HEK293 (cell line): ENCODE measurements at regions not wholly inside any gene's neighbourhood (a gene's known extent, or its start where the extent isn't known, plus 50 kb on each side); places are given as distances from the start of the nearest gene placed in this dataset.

ENCODE experiments used
- CTCF ChIA-PET: fragments of 350-600 bp; formaldehyde crosslinking; extraction: SDS; loops from one replicate; lab custom pipeline; 2021; ENCODE audit warnings: antibody characterized with exemption; lab: Yijun Ruan, JAX
- POLR2A ChIA-PET: fragments of 300-600 bp; formaldehyde crosslinking; extraction: SDS; loops from one replicate; lab custom pipeline; 2020; ENCODE audit warnings: antibody characterized with exemption, inconsistent platforms; lab: Yijun Ruan, JAX
- H3K27ac ChIP-seq: fragments of 200-500 bp; sonication (Bioruptor generic); 2 replicates; pipeline ENCODE4 v1.5.1; 2014; ENCODE audit warnings: low read depth, low read length, control low read depth, inconsistent platforms; ENCODE audit errors: extremely low read depth
- H3K36me3 ChIP-seq, 2 experiments: fragments of 200-500 bp in 1 of 2; sonication (Bioruptor generic) in 1 of 2; 1 replicate in 1 of 2; 2 replicates in 1 of 2; pipeline ENCODE4 v1.5.1; 2014 to 2017; ENCODE audit warnings: inconsistent platforms in 2 of 2, low read length in 2 of 2; ENCODE audit not compliant: control insufficient read depth in 2 of 2, insufficient read depth in 1 of 2
- H3K4me1 ChIP-seq: fragments of 200-500 bp; sonication (Bioruptor generic); 2 replicates; pipeline ENCODE4 v1.5.1; 2014; ENCODE audit warnings: mild to moderate bottlenecking, low read length, inconsistent platforms; ENCODE audit not compliant: control insufficient read depth, insufficient read depth
- H3K4me3 ChIP-seq: 2 replicates; pipeline ENCODE4 v1.5.1; 2011; ENCODE audit warnings: low read depth, mild to moderate bottlenecking, control low read depth, low read length, moderate library complexity
- H3K9me3 ChIP-seq: fragments of 200-500 bp; sonication (Bioruptor generic); 2 replicates; pipeline ENCODE4 v1.5.1; 2014; ENCODE audit warnings: low read depth, low read length, inconsistent platforms; ENCODE audit not compliant: control insufficient read depth, insufficient read depth
- HIC1 ChIP-seq: fragments of 450-650 bp; formaldehyde crosslinking; IDR thresholded peaks from 2 replicates; pipeline ENCODE4 v1.5.1; 2016; ENCODE audit warnings: missing biosample characterization, missing genetic modification characterization
- INSM2 ChIP-seq: fragments of 450-650 bp; formaldehyde crosslinking; IDR thresholded peaks from 2 replicates; pipeline ENCODE4 v1.5.1; 2016; ENCODE audit warnings: missing biosample characterization, missing genetic modification characterization
- KLF1 ChIP-seq: fragments of 450-650 bp; formaldehyde crosslinking; IDR thresholded peaks from 2 replicates; pipeline ENCODE4 v1.5.1; 2016; ENCODE audit warnings: missing biosample characterization, missing genetic modification characterization
- KLF7 ChIP-seq: fragments of 450-650 bp; formaldehyde crosslinking; IDR thresholded peaks from 2 replicates; pipeline ENCODE4 v1.5.1; 2016; ENCODE audit warnings: missing biosample characterization, missing genetic modification characterization, borderline replicate concordance
- SALL2 ChIP-seq: fragments of 450-650 bp; formaldehyde crosslinking; IDR thresholded peaks from 2 replicates; pipeline ENCODE4 v1.5.0; 2017; ENCODE audit warnings: missing biosample characterization, mild to moderate bottlenecking, missing genetic modification characterization, borderline replicate concordance
- ZBTB26 ChIP-seq: fragments of 450-650 bp; formaldehyde crosslinking; optimal IDR thresholded peaks from 2 replicates; pipeline ENCODE3; 2016; ENCODE audit warnings: missing biosample characterization, mild to moderate bottlenecking, missing genetic modification characterization
- ZNF169 ChIP-seq: fragments of 450-650 bp; formaldehyde crosslinking; IDR thresholded peaks from 2 replicates; pipeline ENCODE4 v1.5.1; 2016; ENCODE audit warnings: missing biosample characterization, missing genetic modification characterization
- ZNF292 ChIP-seq: fragments of 450-650 bp; formaldehyde crosslinking; IDR thresholded peaks from 2 replicates; pipeline ENCODE4 v1.5.1; 2016; ENCODE audit warnings: low read depth, missing biosample characterization, missing genetic modification characterization, borderline replicate concordance
- ZNF324 ChIP-seq: fragments of 450-650 bp; formaldehyde crosslinking; IDR thresholded peaks from 2 replicates; pipeline ENCODE4 v1.5.1; 2016; ENCODE audit warnings: missing biosample characterization, missing genetic modification characterization
- ZNF341 ChIP-seq: fragments of 450-650 bp; formaldehyde crosslinking; IDR thresholded peaks from 2 replicates; pipeline ENCODE4; 2016; ENCODE audit warnings: low read depth, missing biosample characterization, missing genetic modification characterization
- ZNF394 ChIP-seq: fragments of 450-650 bp; formaldehyde crosslinking; IDR thresholded peaks from 2 replicates; pipeline ENCODE4 v1.5.1; 2016; ENCODE audit warnings: missing biosample characterization, missing genetic modification characterization, mild to moderate bottlenecking, moderate library complexity, borderline replicate concordance
- ZNF555 ChIP-seq: fragments of 450-650 bp; formaldehyde crosslinking; conservative IDR thresholded peaks from 2 replicates; pipeline ENCODE4 v1.5.1; 2017; ENCODE audit warnings: missing biosample characterization, mild to moderate bottlenecking, missing genetic modification characterization, inconsistent platforms
- ZNF571 ChIP-seq: fragments of 450-650 bp; formaldehyde crosslinking; IDR thresholded peaks from 2 replicates; pipeline ENCODE4 v1.5.0; 2017; ENCODE audit warnings: missing biosample characterization, missing genetic modification characterization
- ZNF654 ChIP-seq: fragments of 450-650 bp; formaldehyde crosslinking; IDR thresholded peaks from 2 replicates; pipeline ENCODE4 v1.5.1; 2016; ENCODE audit warnings: low read depth, missing biosample characterization, missing genetic modification characterization
- ZNF677 ChIP-seq: fragments of 450-650 bp; IDR thresholded peaks from 2 replicates; pipeline ENCODE4 v1.5.0; 2018; ENCODE audit warnings: missing biosample characterization, mild to moderate bottlenecking, missing genetic modification characterization, moderate library complexity
- ZNF701 ChIP-seq: fragments of 450-650 bp; formaldehyde crosslinking; IDR thresholded peaks from 2 replicates; pipeline ENCODE4 v1.5.1; 2016; ENCODE audit warnings: missing biosample characterization, missing genetic modification characterization
- ZSCAN5A ChIP-seq: fragments of 450-650 bp; formaldehyde crosslinking; IDR thresholded peaks from 2 replicates; pipeline ENCODE4 v1.5.1; 2016; ENCODE audit warnings: missing biosample characterization, missing genetic modification characterization

- Histone ChIP-seq H3K27ac (no peak overlapping the region), H3K4me3 (no peak overlapping the region), H3K4me1 (no peaks in the 10 kb centered on the region), H3K36me3 (no peaks in the 10 kb centered on the region), H3K9me3 (no peaks in the 10 kb centered on the region)
- CTCF ChIA-PET = no interaction called here
- POLR2A ChIA-PET = no interaction called here
- TF ChIP-seq ZNF324 (tag by site-specific recombination) (no peak), INSM2 (tag by site-specific recombination) (no peak), ZBTB26 (tag by site-specific recombination) (no peak)
Measured at GRCh38 chr5:155507363-155507762, 493.8 kb downstream of the KIF4B start.

- ChIA-PET POLR2A (no interaction called here), CTCF (no interaction called here)
- TF ChIP-seq ZNF677 (no peak), ZNF292 (no peak), HIC1 (tag by site-specific recombination) (no peak), ZSCAN5A (no peak), ZNF654 (tag by site-specific recombination) (no peak), KLF7 (tag by site-specific recombination) (no peak), ZNF701 (tag by site-specific recombination) (no peak), ZBTB26 (tag by site-specific recombination) (no peak), KLF1 (no peak), ZNF555 (tag by site-specific recombination) (no peak), ZNF571 (no peak), ZNF341 (tag by site-specific recombination) (no peak), SALL2 (tag by site-specific recombination) (no peak), ZNF169 (tag by site-specific recombination) (no peak), ZNF394 (tag by site-specific recombination) (no peak)
Measured at GRCh38 chr5:155508673-155509072, 495.1 kb downstream of the KIF4B start.

More at GRCh38 chr5:155508673-155509072, 495.1 kb downstream of the KIF4B start:
- Histone ChIP-seq H3K4me1 (no peaks in the 10 kb centered on the region), H3K27ac (no peak overlapping the region), H3K4me3 (no peak overlapping the region), H3K9me3 (no peaks in the 10 kb centered on the region), H3K36me3 (no peaks in the 10 kb centered on the region)
